ENCODE measurements at regions not wholly inside any gene's neighbourhood (a gene's known extent, or its start where the extent isn't known, plus 50 kb on each side); places are given as distances from the start of the nearest gene placed in this dataset.

DNA sequence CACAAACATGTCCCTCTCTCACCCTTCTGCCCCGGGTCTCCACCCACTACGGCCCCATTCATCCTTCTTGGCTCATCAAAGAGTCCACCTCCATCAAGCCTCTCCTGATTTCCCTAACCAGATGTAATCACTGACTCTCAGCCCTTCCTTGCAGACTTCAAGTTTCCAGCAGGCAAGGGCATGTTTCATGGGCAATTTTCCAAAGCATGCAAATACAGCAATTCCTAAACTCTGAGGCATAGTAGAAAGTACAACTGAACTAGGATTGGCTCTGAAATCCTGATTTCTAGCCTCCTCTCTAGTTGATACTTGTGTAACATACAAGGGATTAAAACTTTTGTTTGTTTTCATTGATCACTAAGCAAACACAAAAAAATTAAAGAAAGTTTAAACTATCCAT, 109.1 kb upstream of the GADD45A start:
- no peak for TF ChIP-seq EZH2 (IDR thresholded peaks at IDR 0.05; ENCODE audit: low read length, missing control alignments)
- TF ChIP-seq, protein P1, sequence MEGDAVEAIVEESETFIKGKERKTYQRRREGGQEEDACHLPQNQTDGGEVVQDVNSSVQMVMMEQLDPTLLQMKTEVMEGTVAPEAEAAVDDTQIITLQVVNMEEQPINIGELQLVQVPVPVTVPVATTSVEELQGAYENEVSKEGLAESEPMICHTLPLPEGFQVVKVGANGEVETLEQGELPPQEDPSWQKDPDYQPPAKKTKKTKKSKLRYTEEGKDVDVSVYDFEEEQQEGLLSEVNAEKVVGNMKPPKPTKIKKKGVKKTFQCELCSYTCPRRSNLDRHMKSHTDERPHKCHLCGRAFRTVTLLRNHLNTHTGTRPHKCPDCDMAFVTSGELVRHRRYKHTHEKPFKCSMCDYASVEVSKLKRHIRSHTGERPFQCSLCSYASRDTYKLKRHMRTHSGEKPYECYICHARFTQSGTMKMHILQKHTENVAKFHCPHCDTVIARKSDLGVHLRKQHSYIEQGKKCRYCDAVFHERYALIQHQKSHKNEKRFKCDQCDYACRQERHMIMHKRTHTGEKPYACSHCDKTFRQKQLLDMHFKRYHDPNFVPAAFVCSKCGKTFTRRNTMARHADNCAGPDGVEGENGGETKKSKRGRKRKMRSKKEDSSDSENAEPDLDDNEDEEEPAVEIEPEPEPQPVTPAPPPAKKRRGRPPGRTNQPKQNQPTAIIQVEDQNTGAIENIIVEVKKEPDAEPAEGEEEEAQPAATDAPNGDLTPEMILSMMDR (conservative IDR thresholded peaks at IDR 0.05 in 1 of 2, IDR thresholded peaks at IDR 0.05 in 1 of 2; ENCODE audit: low read depth in 1 of 2, low read length in 2 of 2): no peak

Data from fibroblast of lung (primary cell).